MM.1S (cell line): ENCODE measurements at regions not wholly inside any gene's neighbourhood (a gene's known extent, or its start where the extent isn't known, plus 50 kb on each side); places are given as distances from the start of the nearest gene placed in this dataset.

Experiments used
- CTCF ChIP-seq: fragments of 300-600 bp; sonication (generic); IDR thresholded peaks from 2 replicates; pipeline ENCODE4 v1.5.1; 2016; ENCODE audit warnings: antibody characterized with exemption, low read length, mixed read lengths
- EZH2 ChIP-seq: fragments of 300-600 bp; sonication (generic); optimal IDR thresholded peaks from 2 replicates; pipeline ENCODE3; 2017; ENCODE audit warnings: low read depth, mild to moderate bottlenecking, antibody characterized with exemption, low read length, mixed read lengths
- EZH2phosphoT487 ChIP-seq: fragments of 300-600 bp; sonication (generic); IDR thresholded peaks from 2 replicates; pipeline ENCODE4 v1.6.1; 2018; ENCODE audit warnings: antibody characterized with exemption, low read length

GRCh38 chr9:17075758-17076485 is 58.9 kb upstream of the CNTLN start:
- TF ChIP-seq CTCF (no peak), EZH2 (no peak), EZH2phosphoT487 (no peak)
